ENCODE measurements at regions not wholly inside any gene's neighbourhood (a gene's known extent, or its start where the extent isn't known, plus 50 kb on each side); places are given as distances from the start of the nearest gene placed in this dataset.

DNA sequence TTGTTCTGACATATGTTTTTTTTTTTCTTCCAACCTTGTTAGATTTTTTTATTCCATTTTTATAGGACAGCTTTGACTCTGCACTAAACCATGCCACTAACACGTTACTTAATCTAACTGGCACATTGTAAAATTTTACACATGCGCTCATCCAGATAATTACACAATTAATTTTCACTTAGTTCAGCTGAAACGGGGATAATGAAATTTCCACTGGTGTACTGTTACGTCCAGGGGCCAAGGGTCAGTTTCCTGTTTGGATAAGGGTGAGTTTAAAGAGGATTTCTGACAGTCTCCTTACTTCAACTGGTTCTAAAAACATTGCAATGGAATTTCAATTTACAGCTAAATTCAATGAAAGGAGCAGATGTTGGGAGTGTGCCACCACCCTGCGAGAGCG, 221.8 kb upstream of the CEP162 start:
- TF ChIP-seq ASH2L (IDR thresholded peaks at IDR 0.05; ENCODE audit: low read length) (no peak), POLR2A (IDR thresholded peaks at IDR 0.05; ENCODE audit: control extremely low read depth in 1 of 2, low read depth in 2 of 2, low read length in 2 of 2) (no peak), POU5F1 (IDR thresholded peaks at IDR 0.05; ENCODE audit: low read depth, low read length) (no peak), BCL11A (IDR thresholded peaks at IDR 0.05; ENCODE audit: low read depth in 2 of 2, low read length in 2 of 2) (no peak), PHF8 (conservative IDR thresholded peaks at IDR 0.05; ENCODE audit: low read depth, low read length) (no peak), SIN3A (conservative IDR thresholded peaks at IDR 0.05 in 1 of 2, IDR thresholded peaks at IDR 0.05 in 1 of 2; ENCODE audit: low read depth in 1 of 2, low read length in 2 of 2) (no peak), CEBPB (IDR thresholded peaks at IDR 0.05; ENCODE audit: low read depth, low read length) (no peak), CBX5 (IDR thresholded peaks at IDR 0.05; ENCODE audit: low read depth, low read length) (no peak), JUN (IDR thresholded peaks at IDR 0.05; ENCODE audit: low read depth, low read length) (no peak), EP300 (IDR thresholded peaks at IDR 0.05; ENCODE audit: borderline replicate concordance in 1 of 2, low read depth in 2 of 2, low read length in 2 of 2) (no peak), EGR1 (IDR thresholded peaks at IDR 0.05; ENCODE audit: borderline replicate concordance, low read depth, low read length) (no peak), SP1 (IDR thresholded peaks at IDR 0.05; ENCODE audit: low read depth, low read length) (no peak)
- TF ChIP-seq, protein P1, sequence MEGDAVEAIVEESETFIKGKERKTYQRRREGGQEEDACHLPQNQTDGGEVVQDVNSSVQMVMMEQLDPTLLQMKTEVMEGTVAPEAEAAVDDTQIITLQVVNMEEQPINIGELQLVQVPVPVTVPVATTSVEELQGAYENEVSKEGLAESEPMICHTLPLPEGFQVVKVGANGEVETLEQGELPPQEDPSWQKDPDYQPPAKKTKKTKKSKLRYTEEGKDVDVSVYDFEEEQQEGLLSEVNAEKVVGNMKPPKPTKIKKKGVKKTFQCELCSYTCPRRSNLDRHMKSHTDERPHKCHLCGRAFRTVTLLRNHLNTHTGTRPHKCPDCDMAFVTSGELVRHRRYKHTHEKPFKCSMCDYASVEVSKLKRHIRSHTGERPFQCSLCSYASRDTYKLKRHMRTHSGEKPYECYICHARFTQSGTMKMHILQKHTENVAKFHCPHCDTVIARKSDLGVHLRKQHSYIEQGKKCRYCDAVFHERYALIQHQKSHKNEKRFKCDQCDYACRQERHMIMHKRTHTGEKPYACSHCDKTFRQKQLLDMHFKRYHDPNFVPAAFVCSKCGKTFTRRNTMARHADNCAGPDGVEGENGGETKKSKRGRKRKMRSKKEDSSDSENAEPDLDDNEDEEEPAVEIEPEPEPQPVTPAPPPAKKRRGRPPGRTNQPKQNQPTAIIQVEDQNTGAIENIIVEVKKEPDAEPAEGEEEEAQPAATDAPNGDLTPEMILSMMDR (IDR thresholded peaks at IDR 0.05; ENCODE audit: control extremely low read depth in 1 of 3, insufficient read depth in 1 of 3, low read depth in 1 of 3, low read length in 3 of 3), result no peak

Measured in H1 (cell line).